PC-9 (cell line): ENCODE measurements at regions not wholly inside any gene's neighbourhood (a gene's known extent, or its start where the extent isn't known, plus 50 kb on each side); places are given as distances from the start of the nearest gene placed in this dataset.

Experiments used
- BruUV-seq: library from RNA; stranded (reverse); fragments of 400-500 nt; replicated peaks from 2 replicates; lab custom pipeline; 2021; lab: Mats Ljungman, UMichigan
- CTCF ChIA-PET: fragments of 300-600 bp; sonication (Branson Sonifier 250); formaldehyde crosslinking; loops from one replicate; lab custom pipeline; 2022; ENCODE audit warnings: antibody characterized with exemption; lab: Charles Lee
- POLR2A ChIA-PET: fragments of 300-600 bp; sonication (Branson Sonifier 250); formaldehyde crosslinking; loops from one replicate; lab custom pipeline; 2022; ENCODE audit warnings: antibody characterized with exemption; ENCODE audit not compliant: unreplicated experiment; lab: Charles Lee
- DNase-seq, 2 experiments: peaks; one replicate each; pipeline versions ENCODE4 v3.0.0 to v3.0.0-alpha.2; 2015 to 2022; ENCODE audit warnings: mixed read lengths in 1 of 2
- H2AFZ ChIP-seq: fragments of 200-600 bp; sonication (generic); 2 replicates; pipeline ENCODE4 v1.8.1; 2017; ENCODE audit warnings: antibody characterized with exemption
- H3F3A ChIP-seq: fragments of 200-600 bp; sonication (generic); 2 replicates; pipeline ENCODE4 v1.8.1; 2017; ENCODE audit warnings: antibody characterized with exemption, mild to moderate bottlenecking, low read depth; ENCODE audit not compliant: insufficient read depth
- H3K27ac ChIP-seq: fragments of 200-600 bp; sonication (generic); 2 replicates; pipeline ENCODE4 v1.6.1; 2016; ENCODE audit warnings: mixed run types
- H3K27me3 ChIP-seq: fragments of 200-600 bp; sonication (generic); 2 replicates; pipeline ENCODE4 v1.6.1; 2016; ENCODE audit warnings: low read depth, mixed run types; ENCODE audit not compliant: insufficient read depth
- H3K36me3 ChIP-seq: fragments of 200-600 bp; sonication (generic); 2 replicates; pipeline ENCODE4 v1.6.1; 2016; ENCODE audit warnings: low read depth, mixed run types
- H3K4me1 ChIP-seq: fragments of 200-600 bp; sonication (generic); replicated peaks from 2 replicates; pipeline ENCODE4 v1.6.1; 2016; ENCODE audit warnings: mixed run types; ENCODE audit not compliant: insufficient read depth
- H3K4me2 ChIP-seq: fragments of 200-600 bp; sonication (generic); 2 replicates; pipeline ENCODE4 v1.6.1; 2017; ENCODE audit warnings: mixed run types
- H3K4me3 ChIP-seq: fragments of 200-600 bp; sonication (generic); 2 replicates; pipeline ENCODE4 v1.6.1; 2016; ENCODE audit warnings: mixed run types
- H3K79me2 ChIP-seq: fragments of 200-600 bp; sonication (generic); 2 replicates; pipeline ENCODE4 v1.6.1; 2017; ENCODE audit warnings: low read depth, mixed run types
- H3K9me2 ChIP-seq: fragments of 200-600 bp; sonication (generic); 2 replicates; pipeline ENCODE4 v1.8.1; 2017; ENCODE audit warnings: mild to moderate bottlenecking; ENCODE audit not compliant: insufficient read depth
- H3K9me3 ChIP-seq: fragments of 200-600 bp; sonication (generic); 2 replicates; pipeline ENCODE4 v1.8.1; 2016; ENCODE audit warnings: low read depth; ENCODE audit not compliant: insufficient read depth
- H4K20me1 ChIP-seq: fragments of 200-600 bp; sonication (generic); 2 replicates; pipeline ENCODE4 v1.8.1; 2017; ENCODE audit not compliant: insufficient read depth
- CTCF ChIP-seq: fragments of 200-600 bp; sonication (generic); conservative IDR thresholded peaks from 2 replicates; pipeline ENCODE4 v1.6.1; 2017; ENCODE audit warnings: mixed run types, antibody characterized with exemption, mild to moderate bottlenecking, moderate library complexity
- EZH2 ChIP-seq: fragments of 200-600 bp; sonication (generic); IDR thresholded peaks from 2 replicates; pipeline ENCODE4 v1.8.0; 2017; ENCODE audit warnings: antibody characterized with exemption, low read depth
- intact Hi-C: fragments of 100-400 bp; cut with micrococcal nuclease; formaldehyde crosslinking; loops from one replicate; pipeline ENCODE4 v1.10.0; 2022; ENCODE audit not compliant: unreplicated experiment

- Histone ChIP-seq H3K79me2 (no peaks in the 10 kb centered on the region), H3K4me1 (no peaks in the 10 kb centered on the region), H3K36me3 (no peaks in the 10 kb centered on the region), H2AFZ (no peak overlapping the region), H3K27ac (no peak overlapping the region), H3K9me3 (no peaks in the 10 kb centered on the region), H3K27me3 (peaks cover 25% of the 10 kb centered on the region), H4K20me1 (no peaks in the 10 kb centered on the region), H3K4me3 (no peak overlapping the region), H3F3A (peaks cover 5% of the 10 kb centered on the region; the same call in 1 of the 2 replicates), H3K4me2 (no peak overlapping the region), H3K9me2 (no peaks in the 10 kb centered on the region)
- intact Hi-C loops = no loop called here
- no peak for TF ChIP-seq CTCF
- TF ChIP-seq EZH2 = no peak
- POLR2A ChIA-PET = interaction anchor here (0.6 kb wide), 1 partner anchor 155 kb away, joined by 4 read pairs; no protein-coding TSS in a partner anchor
- no TSS peak for BruUV-seq
- CTCF ChIA-PET = no interaction called here
- DNase-seq = no peak
Measured at GRCh38 chr1:29827801-29828525, 591.6 kb downstream of the PTPRU start.

GRCh38 chr1:29827237-29827750, 591.0 kb downstream of the PTPRU start:
- H3K36me3 ChIP-seq = no peaks in the 10 kb centered on the region
- BruUV-seq = no TSS peak
- no peaks in the 10 kb centered on the region for H3K4me1 ChIP-seq
- H3F3A ChIP-seq = peaks cover 5% of the 10 kb centered on the region; the same call in 1 of the 2 replicates
- DNase-seq = no peak
- ChIA-PET CTCF (no interaction called here), POLR2A (interaction anchor here (0.6 kb wide), 1 partner anchor 155 kb away, joined by 4 read pairs; no protein-coding TSS in a partner anchor)
- no peak overlapping the region for H3K4me3 ChIP-seq
- H3K27ac ChIP-seq = no peak overlapping the region
- H3K9me3 ChIP-seq = no peaks in the 10 kb centered on the region
- H4K20me1 ChIP-seq = no peaks in the 10 kb centered on the region
- intact Hi-C loops = no loop called here
- H3K27me3 ChIP-seq = peaks cover 25% of the 10 kb centered on the region
- H3K79me2 ChIP-seq = no peaks in the 10 kb centered on the region
- H2AFZ ChIP-seq = no peak overlapping the region
- H3K4me2 ChIP-seq = no peak overlapping the region
- H3K9me2 ChIP-seq = no peaks in the 10 kb centered on the region
- TF ChIP-seq EZH2 (no peak), CTCF (no peak)

- Histone ChIP-seq H3K9me2 (no peaks in the 10 kb centered on the region), H3K27ac (no peak overlapping the region), H3K4me2 (no peak overlapping the region), H3K79me2 (no peaks in the 10 kb centered on the region), H4K20me1 (no peaks in the 10 kb centered on the region), H3K4me3 (no peak overlapping the region), H3K9me3 (no peaks in the 10 kb centered on the region), H2AFZ (no peak overlapping the region), H3K36me3 (no peaks in the 10 kb centered on the region), H3F3A (peaks cover 5% of the 10 kb centered on the region; the same call in 1 of the 2 replicates), H3K27me3 (peaks cover 20% of the 10 kb centered on the region), H3K4me1 (no peaks in the 10 kb centered on the region)
- no peak for DNase-seq
- intact Hi-C loops = no loop called here
- ChIA-PET CTCF (no interaction called here), POLR2A (no interaction called here)
- BruUV-seq = no TSS peak
- TF ChIP-seq CTCF = no peak
- no peak for TF ChIP-seq EZH2
Measured at GRCh38 chr1:29826646-29827045, 590.3 kb downstream of the PTPRU start.
